Neural cell (in vitro differentiated cells): ENCODE measurements at regions not wholly inside any gene's neighbourhood (a gene's known extent, or its start where the extent isn't known, plus 50 kb on each side); places are given as distances from the start of the nearest gene placed in this dataset.

Experiments
- CTCF ChIP-seq: fragments of 450-650 bp; IDR thresholded peaks from 2 replicates; pipeline ENCODE4 v1.5.1; 2014; ENCODE audit warnings: antibody characterized with exemption, mild to moderate bottlenecking, moderate library complexity; ENCODE audit not compliant: poor library complexity, severe bottlenecking
- EP300 ChIP-seq: fragments of 450-650 bp; conservative IDR thresholded peaks from 2 replicates; pipeline ENCODE4 v1.6.1; 2014; ENCODE audit warnings: antibody characterized with exemption, mild to moderate bottlenecking, moderate library complexity; ENCODE audit not compliant: poor library complexity, severe bottlenecking
- EZH2 ChIP-seq: fragments of 200-600, 300-800 bp; shearing (Covaris generic), sonication (generic); IDR thresholded peaks from 2 replicates; pipeline ENCODE4 v1.6.1; 2014; ENCODE audit warnings: antibody characterized with exemption, low read length, borderline replicate concordance, mild to moderate bottlenecking; ENCODE audit not compliant: insufficient read depth, poor library complexity, severe bottlenecking
- MXI1 ChIP-seq: fragments of 450-650 bp; conservative IDR thresholded peaks from 2 replicates; pipeline ENCODE4 v1.6.1; 2014; ENCODE audit warnings: antibody characterized with exemption, mild to moderate bottlenecking; ENCODE audit not compliant: poor library complexity, severe bottlenecking
- POLR2AphosphoS5 ChIP-seq: IDR thresholded peaks from 2 replicates; pipeline ENCODE4 v1.6.1; 2012
- RAD21 ChIP-seq: fragments of 450-650 bp; conservative IDR thresholded peaks from 2 replicates; pipeline ENCODE4 v1.6.1; 2014; ENCODE audit warnings: antibody characterized with exemption, mild to moderate bottlenecking, moderate library complexity
- SMC3 ChIP-seq: fragments of 450-650 bp; conservative IDR thresholded peaks from 2 replicates; pipeline ENCODE4 v1.6.1; 2014; ENCODE audit warnings: antibody characterized with exemption, mild to moderate bottlenecking, moderate library complexity; ENCODE audit not compliant: poor library complexity
- TAF1 ChIP-seq: IDR thresholded peaks from 2 replicates; pipeline ENCODE4 v1.6.1; 2012; ENCODE audit warnings: low read depth

DNA sequence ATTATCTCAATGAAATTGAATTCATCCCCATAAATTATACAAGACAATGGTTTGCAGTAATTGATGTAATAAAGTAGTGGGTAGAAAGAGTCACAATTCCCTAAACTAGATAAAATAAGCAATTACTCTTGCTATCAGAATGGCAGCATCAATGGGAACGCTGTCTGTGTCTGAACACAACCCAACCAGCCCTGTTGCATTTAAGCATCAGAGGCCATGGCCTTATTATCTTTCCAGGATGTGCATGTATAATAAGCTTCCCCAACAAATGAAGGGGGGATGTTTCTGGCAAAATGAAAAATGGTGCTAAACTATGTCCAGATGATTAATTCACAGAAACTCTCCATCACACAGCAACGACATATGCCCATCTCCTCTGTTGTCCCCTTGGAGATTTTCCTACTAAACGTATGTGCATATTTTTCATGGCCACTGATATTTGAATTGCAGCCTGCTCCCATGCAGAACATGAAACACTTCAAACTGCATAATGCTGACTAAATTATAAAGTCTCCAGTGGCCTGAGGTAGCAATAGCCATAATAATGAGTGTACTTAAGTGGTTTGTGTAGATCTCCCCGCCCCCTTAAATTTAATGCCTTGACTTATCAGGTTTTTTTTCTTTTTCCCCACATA lies 306.9 kb upstream of the ADAMTS16 start:
- TF ChIP-seq TAF1, result no peak
- no peak for TF ChIP-seq CTCF
- no peak for TF ChIP-seq EP300
- no peak for TF ChIP-seq EZH2
- no peak for TF ChIP-seq POLR2AphosphoS5
- no peak for TF ChIP-seq RAD21
- no peak for TF ChIP-seq SMC3
- TF ChIP-seq MXI1, result no peak
